HG03280 (cell line): ENCODE measurements at regions not wholly inside any gene's neighbourhood (a gene's known extent, or its start where the extent isn't known, plus 50 kb on each side); places are given as distances from the start of the nearest gene placed in this dataset.

Source experiments
- ATAC-seq: cut with Tn5 transposase; IDR thresholded peaks from one replicate; pipeline ENCODE4 v1.9.1; 2021; ENCODE audit warnings: mild to moderate bottlenecking, moderate library complexity; ENCODE audit not compliant: unreplicated experiment

- ATAC-seq, result no peak
Observed at GRCh38 chr17:72254808-72255449, 134.1 kb downstream of the SOX9 start.

- ATAC-seq, result no peak
Observed at GRCh38 chr17:72255481-72255880, 134.7 kb downstream of the SOX9 start.

- no peak for ATAC-seq
Observed at GRCh38 chr17:72258711-72259110, 137.9 kb downstream of the SOX9 start.

- no peak for ATAC-seq
Observed at GRCh38 chr17:72259922-72260321, 139.1 kb downstream of the SOX9 start.

GRCh38 chr17:72262766-72263165 is 141.9 kb downstream of the SOX9 start:
- ATAC-seq, result no peak

- no peak for ATAC-seq
Observed at GRCh38 chr17:72264682-72265405, 144.0 kb downstream of the SOX9 start.

- ATAC-seq, result no peak
Observed at GRCh38 chr17:72266112-72266775, 145.4 kb downstream of the SOX9 start.

- ATAC-seq, result no peak
Observed at GRCh38 chr17:72267601-72268000, 146.8 kb downstream of the SOX9 start.

GRCh38 chr17:72268431-72268830 is 147.6 kb downstream of the SOX9 start:
- ATAC-seq, result no peak

GRCh38 chr17:72270273-72270924 is 149.6 kb downstream of the SOX9 start:
- ATAC-seq, result no peak

- ATAC-seq, result no peak
Observed at GRCh38 chr17:72271603-72272002, 150.8 kb downstream of the SOX9 start.

- no peak for ATAC-seq
Observed at GRCh38 chr17:72273289-72274056, 152.7 kb downstream of the SOX9 start.

- no peak for ATAC-seq
Observed at GRCh38 chr17:72274614-72275013, 153.8 kb downstream of the SOX9 start.

- ATAC-seq, result no peak
Observed at GRCh38 chr17:72280881-72281280, 160.1 kb downstream of the SOX9 start.

GRCh38 chr17:72282439-72283029 is 161.7 kb downstream of the SOX9 start:
- ATAC-seq, result no peak

GRCh38 chr17:72284806-72285205 is 164.0 kb downstream of the SOX9 start:
- ATAC-seq, result no peak

- no peak for ATAC-seq
Observed at GRCh38 chr17:72287586-72287985, 166.8 kb downstream of the SOX9 start.

- no peak for ATAC-seq
Observed at GRCh38 chr17:72294487-72294893, 173.7 kb downstream of the SOX9 start.

GRCh38 chr17:72295916-72296315 is 175.1 kb downstream of the SOX9 start:
- no peak for ATAC-seq

- no peak for ATAC-seq
Observed at GRCh38 chr17:72296456-72296855, 175.6 kb downstream of the SOX9 start.
